ENCODE measurements at regions not wholly inside any gene's neighbourhood (a gene's known extent, or its start where the extent isn't known, plus 50 kb on each side); places are given as distances from the start of the nearest gene placed in this dataset.

DNA sequence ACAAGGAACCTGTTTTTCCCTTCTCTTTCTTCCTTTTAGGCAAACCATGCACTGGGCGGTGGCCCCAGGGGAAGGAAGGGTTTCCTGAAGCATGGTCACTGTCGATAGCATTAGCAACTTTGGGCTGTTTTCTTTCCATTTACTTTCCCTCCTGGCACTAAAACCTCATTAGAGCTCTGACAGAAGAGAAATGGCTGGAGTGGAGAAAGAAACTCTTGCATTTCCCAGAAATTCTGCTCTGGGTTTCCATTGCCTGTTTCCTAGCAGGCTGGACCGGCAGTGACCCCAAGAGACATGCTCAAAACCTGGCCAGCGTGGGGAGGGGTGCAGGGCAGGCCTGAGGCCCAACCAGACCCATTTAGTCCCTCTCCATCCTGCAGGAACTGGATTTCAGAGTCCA, 230.7 kb upstream of the CCL2 start:
- Histone ChIP-seq H3K4me3 (replicated peaks in 1 of 3; ENCODE audit: insufficient read depth in 1 of 3, low read depth in 1 of 3, low read length in 3 of 3) (no peak overlapping the region), H3K9me1 (replicated peaks; ENCODE audit: control insufficient read depth, extremely low read depth, insufficient read depth, low read length) (no peaks in the 10 kb centered on the region), H3K79me2 (ENCODE audit: control insufficient read depth, insufficient read depth, low read length) (no peaks in the 10 kb centered on the region), H2AFZ (ENCODE audit: low read depth, low read length) (no peak overlapping the region), H3K4me2 (ENCODE audit: insufficient read depth, low read length) (no peak overlapping the region), H3K27ac (ENCODE audit: insufficient read depth, low read depth, low read length) (no peak overlapping the region), H4K20me1 (replicated peaks; ENCODE audit: control insufficient read depth, extremely low read depth, insufficient read depth, low read length) (no peaks in the 10 kb centered on the region), H3K4me1 (ENCODE audit: control insufficient read depth, extremely low read depth, insufficient read depth, low read length) (no peaks in the 10 kb centered on the region), H3K9ac (replicated peaks; ENCODE audit: extremely low read depth, insufficient read depth, low read length) (no peak overlapping the region), H3K36me3 (ENCODE audit: control insufficient read depth in 2 of 2, extremely low read depth in 1 of 2, insufficient read depth in 2 of 2, low read length in 2 of 2) (no peaks in the 10 kb centered on the region), H3K9me3 (replicated peaks; ENCODE audit: control insufficient read depth, insufficient read depth, low read length) (peaks cover 3% of the 10 kb centered on the region), H3K27me3 (ENCODE audit: control insufficient read depth in 2 of 2, insufficient read depth in 2 of 2, low read length in 2 of 2) (no peaks in the 10 kb centered on the region)
- dilution Hi-C loops (cut with MboI; ENCODE audit: extremely low pct_ligation_motif_present, low sequenced_read_pairs) (no loop called here), intact Hi-C loops (cut with micrococcal nuclease) (no loop called here)
- ChIA-PET CTCF (no interaction called here), POLR2A (no interaction called here)
- DNase-seq (ENCODE audit: low read depth, low spot score) (no peak), FAIRE-seq (no peak)
- no TSS peak for BruUV-seq (replicated peaks)
- no peak for TF ChIP-seq JUN (IDR thresholded peaks at IDR 0.05; ENCODE audit: borderline replicate concordance, insufficient read depth, insufficient read length, low read depth)
- TF ChIP-seq POLR2AphosphoS5 (IDR thresholded peaks at IDR 0.05; ENCODE audit: insufficient read depth, low read depth, low read length) = no peak
- TF ChIP-seq MYC (IDR thresholded peaks at IDR 0.05; ENCODE audit: low read depth, low read length) = no peak
- no peak for TF ChIP-seq CTCF (IDR thresholded peaks at IDR 0.05; ENCODE audit: extremely low read depth in 1 of 2, insufficient read depth in 1 of 2, low read depth in 1 of 2, low read length in 2 of 2)
- TF ChIP-seq EZH2 (IDR thresholded peaks at IDR 0.05; ENCODE audit: borderline replicate concordance, low read depth, low read length, severe bottlenecking) = no peak
- no peak for TF ChIP-seq MAX (IDR thresholded peaks at IDR 0.05; ENCODE audit: insufficient read depth, insufficient read length)
- TF ChIP-seq FOS (IDR thresholded peaks at IDR 0.05; ENCODE audit: borderline replicate concordance, insufficient read depth, low read length) = no peak
- TF ChIP-seq POLR2A (IDR thresholded peaks at IDR 0.05; ENCODE audit: low read depth, low read length) = no peak
- TF ChIP-seq GATA2 (IDR thresholded peaks at IDR 0.05; ENCODE audit: insufficient read depth, insufficient read length, low read depth, low read length) = no peak

Data from endothelial cell of umbilical vein (primary cell).